GM10248 (cell line): ENCODE measurements at regions not wholly inside any gene's neighbourhood (a gene's known extent, or its start where the extent isn't known, plus 50 kb on each side); places are given as distances from the start of the nearest gene placed in this dataset.

ENCODE experiments used
- CTCF ChIA-PET: fragments of 300-600 bp; sonication (Branson Sonifier 250); formaldehyde crosslinking; extraction: SDS; loops from one replicate; lab custom pipeline; 2021; ENCODE audit warnings: antibody characterized with exemption; lab: Yijun Ruan, JAX
- POLR2A ChIA-PET: fragments of 350-650 bp; sonication (Branson Sonifier 250); formaldehyde crosslinking; extraction: SDS; loops from one replicate; lab custom pipeline; 2020; ENCODE audit warnings: antibody characterized with exemption; lab: Yijun Ruan, JAX
- DNase-seq: peaks from one replicate; pipeline ENCODE4 v3.0.0; 2012; ENCODE audit errors: extremely low spot score
- TF ChIP-seq, protein P1 (sequence below): IDR thresholded peaks from 2 replicates; pipeline ENCODE4 v1.5.1; 2012; ENCODE audit warnings: mild to moderate bottlenecking, low read depth; ENCODE audit errors: extremely low read depth, missing control alignments, control extremely low read depth

DNA sequence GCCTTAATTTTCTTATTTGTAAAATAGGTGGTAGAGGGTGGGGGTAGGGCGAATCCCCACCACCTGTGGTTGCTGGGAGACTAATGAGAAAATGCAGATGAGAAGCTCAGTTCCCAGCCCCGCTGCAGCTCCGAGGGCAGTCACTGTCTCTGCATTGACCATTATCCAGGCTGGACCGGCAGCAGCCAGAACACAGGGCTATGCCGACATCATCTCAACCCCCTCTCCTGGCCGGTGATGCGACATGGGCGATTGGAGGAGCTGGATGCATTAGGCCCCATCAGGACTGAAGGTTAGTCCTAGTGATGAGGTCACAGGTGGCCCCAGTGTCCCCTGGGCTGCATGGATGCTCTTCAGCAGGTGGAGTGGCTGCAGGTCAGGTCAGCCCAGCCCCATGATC is 412.4 kb downstream of the CTTN start:
- no peak for DNase-seq
- ChIA-PET CTCF (no interaction called here), POLR2A (no interaction called here)
- TF ChIP-seq, protein P1, sequence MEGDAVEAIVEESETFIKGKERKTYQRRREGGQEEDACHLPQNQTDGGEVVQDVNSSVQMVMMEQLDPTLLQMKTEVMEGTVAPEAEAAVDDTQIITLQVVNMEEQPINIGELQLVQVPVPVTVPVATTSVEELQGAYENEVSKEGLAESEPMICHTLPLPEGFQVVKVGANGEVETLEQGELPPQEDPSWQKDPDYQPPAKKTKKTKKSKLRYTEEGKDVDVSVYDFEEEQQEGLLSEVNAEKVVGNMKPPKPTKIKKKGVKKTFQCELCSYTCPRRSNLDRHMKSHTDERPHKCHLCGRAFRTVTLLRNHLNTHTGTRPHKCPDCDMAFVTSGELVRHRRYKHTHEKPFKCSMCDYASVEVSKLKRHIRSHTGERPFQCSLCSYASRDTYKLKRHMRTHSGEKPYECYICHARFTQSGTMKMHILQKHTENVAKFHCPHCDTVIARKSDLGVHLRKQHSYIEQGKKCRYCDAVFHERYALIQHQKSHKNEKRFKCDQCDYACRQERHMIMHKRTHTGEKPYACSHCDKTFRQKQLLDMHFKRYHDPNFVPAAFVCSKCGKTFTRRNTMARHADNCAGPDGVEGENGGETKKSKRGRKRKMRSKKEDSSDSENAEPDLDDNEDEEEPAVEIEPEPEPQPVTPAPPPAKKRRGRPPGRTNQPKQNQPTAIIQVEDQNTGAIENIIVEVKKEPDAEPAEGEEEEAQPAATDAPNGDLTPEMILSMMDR = no peak

DNA sequence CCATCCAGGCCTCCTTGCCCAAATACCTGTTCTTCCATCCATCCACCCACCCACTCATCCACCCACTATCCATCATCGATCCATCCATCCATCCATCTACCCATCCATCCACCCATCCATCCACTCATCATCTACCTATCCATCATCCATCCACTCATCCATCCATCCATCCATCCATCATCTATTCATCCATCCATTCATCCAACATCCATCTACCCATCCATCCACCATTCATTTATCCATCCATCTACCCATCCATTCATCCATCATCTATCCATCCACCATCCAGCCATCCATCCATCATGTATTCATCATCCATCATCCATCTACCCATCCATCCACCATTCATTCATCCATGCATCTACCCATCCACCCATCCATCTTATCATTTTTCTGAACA is 413.2 kb downstream of the CTTN start:
- CTCF ChIA-PET = no interaction called here
- DNase-seq = no peak
- TF ChIP-seq, protein P1 = no peak
- POLR2A ChIA-PET = no interaction called here

DNA sequence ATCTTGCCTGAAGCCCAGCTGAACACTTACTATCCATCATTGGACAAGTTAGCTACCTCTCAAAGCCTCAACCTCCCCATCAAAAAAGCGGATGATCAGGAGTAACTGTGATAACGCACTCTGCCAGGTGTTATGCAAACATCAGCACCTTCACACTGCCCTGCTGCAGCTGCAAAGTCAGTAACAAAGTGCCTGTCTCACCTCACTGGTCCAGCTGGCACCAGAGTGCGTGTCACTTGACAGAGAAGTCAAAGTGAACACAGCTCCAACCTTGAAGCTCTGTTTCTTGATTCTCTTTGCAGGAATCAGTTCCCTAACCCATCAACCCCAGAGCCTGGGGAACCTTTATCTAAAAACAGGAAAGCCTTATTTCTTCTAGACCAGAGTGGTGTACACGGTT is 413.6 kb downstream of the CTTN start:
- TF ChIP-seq, protein P1 = no peak
- ChIA-PET POLR2A (no interaction called here), CTCF (interaction anchor here (4.1 kb wide), 1 partner anchor 6 kb away, joined by 17 read pairs; no protein-coding TSS in a partner anchor)
- no peak for DNase-seq

DNA sequence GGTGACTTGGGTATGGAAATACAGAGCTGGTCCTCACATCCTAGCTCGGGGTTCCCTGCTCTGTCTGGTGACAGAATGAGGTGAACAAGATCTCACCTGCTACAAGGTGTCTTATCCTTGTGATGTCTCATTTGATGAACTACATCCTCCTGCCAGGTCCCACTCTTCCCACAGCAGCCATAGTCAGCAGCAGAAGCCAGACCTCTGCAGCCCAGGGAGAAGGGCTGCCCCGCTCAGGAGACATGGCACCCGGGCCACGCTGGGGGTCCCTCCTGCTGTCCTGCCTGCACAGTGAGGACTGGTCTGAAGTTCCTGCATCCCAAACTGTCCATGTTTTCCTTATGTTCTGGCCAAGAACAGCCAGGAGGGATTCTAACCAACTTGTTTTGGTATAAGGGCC is 414.1 kb downstream of the CTTN start:
- DNase-seq = no peak
- TF ChIP-seq, protein P1 = no peak
- ChIA-PET CTCF (interaction anchor here (4.1 kb wide), 1 partner anchor 7 kb away, joined by 17 read pairs; no protein-coding TSS in a partner anchor), POLR2A (no interaction called here)

DNA sequence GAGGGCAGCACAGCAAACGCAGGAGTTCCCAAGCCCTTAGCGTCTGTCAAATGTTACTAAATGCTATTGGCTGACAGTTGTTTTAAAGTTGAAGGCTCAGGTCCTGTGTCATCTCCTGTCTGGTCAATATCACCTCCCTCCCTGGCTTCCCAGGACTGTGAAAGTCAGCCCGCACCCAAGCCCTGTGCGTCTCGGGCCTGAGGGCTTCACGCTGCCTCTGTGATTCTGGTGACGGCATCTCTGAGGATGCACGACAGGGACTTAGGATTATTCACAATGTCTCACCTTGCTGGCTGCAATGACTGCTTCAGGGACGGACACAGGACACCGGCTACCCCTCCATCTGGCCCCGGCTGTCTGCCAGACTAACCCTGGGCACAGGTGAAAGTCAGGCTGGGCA is 415.3 kb downstream of the CTTN start:
- TF ChIP-seq, protein P1 = no peak
- DNase-seq = no peak
- ChIA-PET POLR2A (no interaction called here), CTCF (interaction anchor here (1.1 to 4.1 kb wide), 3 partner anchors 8 to 610 kb away, joined by 4 to 17 read pairs (median 5); no protein-coding TSS in a partner anchor)

DNA sequence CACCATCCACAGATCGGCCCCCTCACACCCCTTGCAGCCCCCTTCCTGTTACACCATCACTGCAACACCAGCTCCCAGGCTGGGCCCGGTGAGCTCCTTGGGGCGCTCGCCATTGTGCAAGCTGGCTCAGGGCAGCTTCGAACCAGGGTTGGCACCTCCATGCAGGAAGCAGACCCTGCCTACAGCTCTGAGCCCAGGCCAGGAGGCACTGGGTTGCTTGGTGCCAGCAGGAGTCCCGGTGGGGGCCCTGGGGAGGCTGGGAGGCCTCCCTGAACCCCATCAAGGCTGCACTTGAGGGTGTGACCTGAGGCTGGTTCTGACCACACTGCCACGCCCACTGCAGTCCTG is 417.1 kb downstream of the CTTN start:
- TF ChIP-seq, protein P1 = no peak
- DNase-seq = no peak
- ChIA-PET CTCF (interaction anchor here (0.6 to 4.1 kb wide), 9 partner anchors 8 to 145 kb away, joined by 3 to 17 read pairs (median 3); no protein-coding TSS in a partner anchor), POLR2A (no interaction called here)
